ENCODE measurements at regions not wholly inside any gene's neighbourhood (a gene's known extent, or its start where the extent isn't known, plus 50 kb on each side); places are given as distances from the start of the nearest gene placed in this dataset.
A peak's percentile ranks its signal among the peaks of the same experiment; 100 is the strongest.

DNA sequence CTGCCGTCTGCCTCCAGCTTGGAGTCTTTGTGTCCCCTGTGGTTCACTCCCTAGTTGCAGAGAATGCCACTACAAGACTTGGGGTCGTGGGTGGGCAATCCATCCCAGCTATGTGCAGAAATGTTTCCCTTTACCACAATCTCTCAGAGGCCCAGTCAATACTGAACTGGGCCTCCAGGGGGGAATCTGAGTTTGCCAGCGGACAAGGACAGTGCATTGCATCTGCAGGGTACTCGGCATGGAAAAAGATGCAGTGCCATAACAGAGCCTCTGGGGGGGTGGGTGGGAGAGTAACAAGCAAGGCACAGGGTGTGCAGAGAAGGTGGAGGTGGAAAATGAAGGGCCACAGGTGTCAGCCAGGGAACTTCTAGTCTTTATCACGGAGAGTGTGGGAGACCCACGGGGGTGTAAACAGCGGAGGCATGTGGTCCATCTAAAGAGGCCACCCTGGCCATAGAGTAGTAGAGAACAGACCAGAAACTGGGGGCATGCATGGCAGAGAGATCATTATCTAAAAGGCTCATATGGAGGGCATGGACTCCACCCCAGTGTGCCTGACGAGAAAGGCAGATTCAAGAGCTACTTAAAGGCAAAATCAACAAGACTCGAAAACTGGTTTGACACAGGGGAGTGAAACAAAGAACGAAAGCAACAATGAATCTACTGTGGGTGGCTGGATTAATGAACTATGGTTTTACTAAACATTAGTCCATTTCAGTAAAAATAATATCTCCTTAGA is 182.4 kb downstream of the ANXA2 start:
- no peak overlapping the region for H3K9ac ChIP-seq (ENCODE audit: extremely low read depth, low read length, poor library complexity, severe bottlenecking)
- peak; percentile 58 for DNase-seq
- no peaks in the 10 kb centered on the region for H3K36me3 ChIP-seq (ENCODE audit: control insufficient read depth, insufficient read depth, low read length)
- no peaks in the 10 kb centered on the region for H3K36me3 Mint-ChIP-seq (ENCODE audit: low read depth)
- H3K9me3 Mint-ChIP-seq, result no peaks in the 10 kb centered on the region
- H3K27me3 Mint-ChIP-seq (ENCODE audit: insufficient read depth), result no peaks in the 10 kb centered on the region
- H3K4me1 ChIP-seq (ENCODE audit: control insufficient read depth, insufficient read depth, low read length), result no peaks in the 10 kb centered on the region
- H3K27ac Mint-ChIP-seq, result no peak overlapping the region
- H3K4me3 ChIP-seq (ENCODE audit: low read length), result no peak overlapping the region
- TF ChIP-seq, protein P1, sequence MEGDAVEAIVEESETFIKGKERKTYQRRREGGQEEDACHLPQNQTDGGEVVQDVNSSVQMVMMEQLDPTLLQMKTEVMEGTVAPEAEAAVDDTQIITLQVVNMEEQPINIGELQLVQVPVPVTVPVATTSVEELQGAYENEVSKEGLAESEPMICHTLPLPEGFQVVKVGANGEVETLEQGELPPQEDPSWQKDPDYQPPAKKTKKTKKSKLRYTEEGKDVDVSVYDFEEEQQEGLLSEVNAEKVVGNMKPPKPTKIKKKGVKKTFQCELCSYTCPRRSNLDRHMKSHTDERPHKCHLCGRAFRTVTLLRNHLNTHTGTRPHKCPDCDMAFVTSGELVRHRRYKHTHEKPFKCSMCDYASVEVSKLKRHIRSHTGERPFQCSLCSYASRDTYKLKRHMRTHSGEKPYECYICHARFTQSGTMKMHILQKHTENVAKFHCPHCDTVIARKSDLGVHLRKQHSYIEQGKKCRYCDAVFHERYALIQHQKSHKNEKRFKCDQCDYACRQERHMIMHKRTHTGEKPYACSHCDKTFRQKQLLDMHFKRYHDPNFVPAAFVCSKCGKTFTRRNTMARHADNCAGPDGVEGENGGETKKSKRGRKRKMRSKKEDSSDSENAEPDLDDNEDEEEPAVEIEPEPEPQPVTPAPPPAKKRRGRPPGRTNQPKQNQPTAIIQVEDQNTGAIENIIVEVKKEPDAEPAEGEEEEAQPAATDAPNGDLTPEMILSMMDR (conservative IDR thresholded peaks at IDR 0.05), result peak; percentile 60
- peaks cover 9% of the 10 kb centered on the region for H3K4me1 Mint-ChIP-seq
- 83 to 92% methylated on average over 5 to 9 of the region's 10 CpGs for WGBS, 2 experiments (ENCODE audit: insufficient coverage in 1 of 2, insufficient read length in 1 of 2)
- H3K9me3 ChIP-seq (ENCODE audit: control insufficient read depth, low read length), result no peaks in the 10 kb centered on the region
- H3K27me3 ChIP-seq (ENCODE audit: control insufficient read depth, insufficient read depth, low read length, poor library complexity, severe bottlenecking), result no peaks in the 10 kb centered on the region
- H3K27ac ChIP-seq (ENCODE audit: low read depth, low read length), result no peak overlapping the region
- no peak overlapping the region for H3K4me3 Mint-ChIP-seq

DNA sequence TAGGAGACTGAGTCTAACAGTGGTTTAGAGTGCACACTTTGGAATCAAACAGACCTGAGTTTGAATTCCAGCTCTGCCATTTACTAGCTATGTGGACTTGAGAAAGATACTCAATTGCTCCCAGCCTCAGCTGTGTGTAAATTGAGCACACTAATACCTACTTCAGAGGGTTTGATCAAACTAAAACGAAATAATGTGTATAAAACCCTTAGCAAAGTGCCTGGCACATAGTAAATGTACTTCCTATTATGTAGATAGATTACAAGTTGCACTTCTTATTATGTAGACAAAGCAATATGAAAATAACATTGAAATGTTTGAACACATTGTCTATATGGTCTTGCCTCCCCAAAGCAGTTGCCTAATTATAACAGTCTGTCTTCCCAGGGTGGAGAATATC is 180.6 kb downstream of the ANXA2 start:
- 100% methylated on average over 1 of the region's 1 CpG; no CpG with 5 or more reads in 1 of the 2 experiments for WGBS, 2 experiments (ENCODE audit: insufficient coverage in 1 of 2, insufficient read length in 1 of 2)
- peaks cover 5% of the 10 kb centered on the region for H3K4me1 Mint-ChIP-seq
- no peak overlapping the region for H3K27ac Mint-ChIP-seq
- H3K4me3 ChIP-seq (ENCODE audit: low read length), result no peak overlapping the region
- TF ChIP-seq, protein P1 (conservative IDR thresholded peaks at IDR 0.05), result no peak
- DNase-seq, result no peak
- H3K9me3 Mint-ChIP-seq, result no peaks in the 10 kb centered on the region
- no peaks in the 10 kb centered on the region for H3K27me3 Mint-ChIP-seq (ENCODE audit: insufficient read depth)
- no peak overlapping the region for H3K9ac ChIP-seq (ENCODE audit: extremely low read depth, low read length, poor library complexity, severe bottlenecking)
- no peak overlapping the region for H3K27ac ChIP-seq (ENCODE audit: low read depth, low read length)
- H3K4me1 ChIP-seq (ENCODE audit: control insufficient read depth, insufficient read depth, low read length), result no peaks in the 10 kb centered on the region
- H3K36me3 ChIP-seq (ENCODE audit: control insufficient read depth, insufficient read depth, low read length), result no peaks in the 10 kb centered on the region
- no peak overlapping the region for H3K4me3 Mint-ChIP-seq
- H3K36me3 Mint-ChIP-seq (ENCODE audit: low read depth), result no peaks in the 10 kb centered on the region
- H3K9me3 ChIP-seq (ENCODE audit: control insufficient read depth, low read length), result no peaks in the 10 kb centered on the region
- H3K27me3 ChIP-seq (ENCODE audit: control insufficient read depth, insufficient read depth, low read length, poor library complexity, severe bottlenecking), result no peaks in the 10 kb centered on the region

DNA sequence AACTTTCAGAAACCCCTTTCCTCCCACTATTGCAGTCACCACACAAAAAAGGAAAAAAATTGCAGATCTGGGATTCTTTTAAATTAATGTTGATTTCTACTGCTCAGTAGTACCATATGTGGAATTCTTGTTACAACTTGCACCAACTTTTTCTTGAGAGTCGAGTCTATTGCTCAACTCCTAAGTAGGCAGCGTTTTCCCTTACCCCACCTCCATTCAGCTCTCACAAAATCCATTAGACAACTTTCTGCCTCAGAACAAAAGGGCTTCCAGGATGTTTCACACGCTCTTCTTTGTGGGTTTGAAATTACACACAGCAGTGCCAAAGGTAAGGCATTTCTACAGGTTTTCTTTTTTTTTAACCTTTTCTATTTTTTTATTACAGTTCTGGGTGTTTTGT is 179.5 kb downstream of the ANXA2 start:
- Mint-ChIP-seq H3K27ac (no peak overlapping the region), H3K4me3 (no peak overlapping the region), H3K9me3 (no peaks in the 10 kb centered on the region), H3K36me3 (ENCODE audit: low read depth) (no peaks in the 10 kb centered on the region), H3K27me3 (ENCODE audit: insufficient read depth) (no peaks in the 10 kb centered on the region), H3K4me1 (no peaks in the 10 kb centered on the region)
- H3K4me3 ChIP-seq (ENCODE audit: low read length), result no peak overlapping the region
- no peaks in the 10 kb centered on the region for H3K36me3 ChIP-seq (ENCODE audit: control insufficient read depth, insufficient read depth, low read length)
- no peak for DNase-seq
- no peaks in the 10 kb centered on the region for H3K27me3 ChIP-seq (ENCODE audit: control insufficient read depth, insufficient read depth, low read length, poor library complexity, severe bottlenecking)
- TF ChIP-seq, protein P1 (conservative IDR thresholded peaks at IDR 0.05), result no peak
- no peaks in the 10 kb centered on the region for H3K9me3 ChIP-seq (ENCODE audit: control insufficient read depth, low read length)
- H3K27ac ChIP-seq (ENCODE audit: low read depth, low read length), result no peak overlapping the region
- H3K4me1 ChIP-seq (ENCODE audit: control insufficient read depth, insufficient read depth, low read length), result no peaks in the 10 kb centered on the region
- H3K9ac ChIP-seq (ENCODE audit: extremely low read depth, low read length, poor library complexity, severe bottlenecking), result no peak overlapping the region
- 89 to 91% methylated on average over 2 to 3 of the region's 3 CpGs for WGBS, 2 experiments (ENCODE audit: insufficient coverage in 1 of 2, insufficient read length in 1 of 2)
